Activated T-cell treated with anti-CD3 and anti-CD28 coated beads, Interleukin-2, amount 50 U/mL, for 24 hours (primary cell): ENCODE measurements at regions not wholly inside any gene's neighbourhood (a gene's known extent, or its start where the extent isn't known, plus 50 kb on each side); places are given as distances from the start of the nearest gene placed in this dataset.
A peak's percentile ranks its signal among the peaks of the same experiment; 100 is the strongest.

Experiments used
- DNase-seq: peaks from one replicate; pipeline ENCODE4 v3.0.0-alpha.2; 2020
- H3K27ac Mint-ChIP-seq: 2 replicates; pipeline ENCODE4 v1.8.0; 2020; ENCODE audit warnings: mild to moderate bottlenecking, mixed read lengths
- H3K27me3 Mint-ChIP-seq: 2 replicates; pipeline ENCODE4 v1.8.0; 2020; ENCODE audit warnings: mixed read lengths
- H3K36me3 Mint-ChIP-seq: 2 replicates; pipeline ENCODE4 v1.8.0; 2020; ENCODE audit warnings: low read depth, mixed read lengths
- H3K4me1 Mint-ChIP-seq: 2 replicates; pipeline ENCODE4 v1.8.0; 2020; ENCODE audit warnings: low read depth, mixed read lengths
- H3K4me3 Mint-ChIP-seq: 2 replicates; pipeline ENCODE4 v1.8.0; 2020; ENCODE audit warnings: mild to moderate bottlenecking, moderate library complexity, mixed read lengths
- H3K9me3 Mint-ChIP-seq: 2 replicates; pipeline ENCODE4 v1.8.0; 2020; ENCODE audit warnings: mixed read lengths

GRCh38 chr5:77948476-77948875 is 172.3 kb upstream of the TBCA start:
- Mint-ChIP-seq H3K9me3 (no peaks in the 10 kb centered on the region), H3K4me1 (no peaks in the 10 kb centered on the region), H3K27ac (no peak overlapping the region), H3K4me3 (no peak overlapping the region), H3K27me3 (peaks cover 4% of the 10 kb centered on the region), H3K36me3 (no peaks in the 10 kb centered on the region)
- DNase-seq, result no peak

GRCh38 chr5:77947041-77947428 is 170.9 kb upstream of the TBCA start:
- Mint-ChIP-seq H3K9me3 (no peaks in the 10 kb centered on the region), H3K27ac (no peak overlapping the region), H3K4me3 (no peak overlapping the region), H3K4me1 (no peaks in the 10 kb centered on the region), H3K36me3 (no peaks in the 10 kb centered on the region), H3K27me3 (peaks cover 9% of the 10 kb centered on the region)
- no peak for DNase-seq

- no peaks in the 10 kb centered on the region for H3K4me1 Mint-ChIP-seq
- H3K27ac Mint-ChIP-seq, result no peak overlapping the region
- H3K27me3 Mint-ChIP-seq, result peaks cover 11% of the 10 kb centered on the region
- H3K9me3 Mint-ChIP-seq, result no peaks in the 10 kb centered on the region
- H3K4me3 Mint-ChIP-seq, result no peak overlapping the region
- no peak for DNase-seq
- no peaks in the 10 kb centered on the region for H3K36me3 Mint-ChIP-seq
These were observed 170.4 kb upstream of the TBCA start for GRCh38 chr5:77946381-77947040.

- no peak for DNase-seq
- no peak overlapping the region for H3K27ac Mint-ChIP-seq
- H3K4me3 Mint-ChIP-seq, result no peak overlapping the region
- H3K27me3 Mint-ChIP-seq, result peaks cover 15% of the 10 kb centered on the region
- H3K36me3 Mint-ChIP-seq, result no peaks in the 10 kb centered on the region
- no peaks in the 10 kb centered on the region for H3K4me1 Mint-ChIP-seq
- H3K9me3 Mint-ChIP-seq, result no peaks in the 10 kb centered on the region
These were observed 169.7 kb upstream of the TBCA start for GRCh38 chr5:77945874-77946273.

GRCh38 chr5:77944757-77945340 is 168.7 kb upstream of the TBCA start:
- H3K4me3 Mint-ChIP-seq, result no peak overlapping the region
- peaks cover 17% of the 10 kb centered on the region for H3K27me3 Mint-ChIP-seq
- H3K27ac Mint-ChIP-seq, result no peak overlapping the region
- no peak for DNase-seq
- H3K36me3 Mint-ChIP-seq, result no peaks in the 10 kb centered on the region
- H3K9me3 Mint-ChIP-seq, result peaks cover 2% of the 10 kb centered on the region
- no peaks in the 10 kb centered on the region for H3K4me1 Mint-ChIP-seq

- Mint-ChIP-seq H3K4me3 (no peak overlapping the region), H3K36me3 (no peaks in the 10 kb centered on the region), H3K4me1 (no peaks in the 10 kb centered on the region), H3K27ac (no peak overlapping the region), H3K9me3 (peaks cover 2% of the 10 kb centered on the region), H3K27me3 (peaks cover 21% of the 10 kb centered on the region)
- no peak for DNase-seq
These were observed 167.7 kb upstream of the TBCA start for GRCh38 chr5:77943851-77944250.

- peaks cover 31% of the 10 kb centered on the region for H3K27me3 Mint-ChIP-seq
- no peak for DNase-seq
- no peaks in the 10 kb centered on the region for H3K36me3 Mint-ChIP-seq
- H3K4me1 Mint-ChIP-seq, result peaks cover 4% of the 10 kb centered on the region
- no peak overlapping the region for H3K27ac Mint-ChIP-seq
- peaks cover 2% of the 10 kb centered on the region for H3K9me3 Mint-ChIP-seq
- H3K4me3 Mint-ChIP-seq, result no peak overlapping the region
These were observed 166.6 kb upstream of the TBCA start for GRCh38 chr5:77942578-77943239.

GRCh38 chr5:77937015-77937908 is 161.1 kb upstream of the TBCA start:
- DNase-seq, result no peak
- no peak overlapping the region for H3K27ac Mint-ChIP-seq
- no peaks in the 10 kb centered on the region for H3K36me3 Mint-ChIP-seq
- no peak overlapping the region for H3K4me3 Mint-ChIP-seq
- peaks cover 21% of the 10 kb centered on the region for H3K4me1 Mint-ChIP-seq
- peaks cover 2% of the 10 kb centered on the region for H3K9me3 Mint-ChIP-seq
- H3K27me3 Mint-ChIP-seq, result peaks cover 28% of the 10 kb centered on the region

GRCh38 chr5:77936365-77936693 is 160.2 kb upstream of the TBCA start:
- H3K27me3 Mint-ChIP-seq, result peaks cover 26% of the 10 kb centered on the region
- H3K9me3 Mint-ChIP-seq, result peaks cover 2% of the 10 kb centered on the region

GRCh38 chr5:77935506-77936364 is 159.6 kb upstream of the TBCA start:
- no peak for DNase-seq
- Mint-ChIP-seq H3K36me3 (no peaks in the 10 kb centered on the region), H3K4me1 (peaks cover 21% of the 10 kb centered on the region), H3K27me3 (peaks cover 22% of the 10 kb centered on the region), H3K9me3 (peaks cover 2% of the 10 kb centered on the region), H3K27ac (peak overlapping the region; percentile 4), H3K4me3 (no peak overlapping the region)

More at GRCh38 chr5:77936365-77936693, 160.2 kb upstream of the TBCA start:
- Mint-ChIP-seq H3K27ac (peak overlapping the region; percentile 4), H3K36me3 (no peaks in the 10 kb centered on the region), H3K4me1 (peaks cover 21% of the 10 kb centered on the region), H3K4me3 (no peak overlapping the region)
- DNase-seq, result no peak

GRCh38 chr5:77928776-77929300 is 152.7 kb upstream of the TBCA start:
- DNase-seq, result no peak
- Mint-ChIP-seq H3K27ac (no peak overlapping the region), H3K4me1 (peaks cover 13% of the 10 kb centered on the region), H3K27me3 (peaks cover 16% of the 10 kb centered on the region), H3K4me3 (no peak overlapping the region), H3K9me3 (peaks cover 5% of the 10 kb centered on the region), H3K36me3 (no peaks in the 10 kb centered on the region)

- Mint-ChIP-seq H3K27ac (no peak overlapping the region), H3K4me3 (no peak overlapping the region), H3K27me3 (peaks cover 15% of the 10 kb centered on the region)
These were observed 150.2 kb upstream of the TBCA start for GRCh38 chr5:77926337-77926736.

GRCh38 chr5:77925503-77925902 is 149.4 kb upstream of the TBCA start:
- Mint-ChIP-seq H3K27ac (peak overlapping the region; percentile 42), H3K27me3 (peaks cover 15% of the 10 kb centered on the region), H3K4me3 (peak overlapping the region; percentile 36), H3K36me3 (no peaks in the 10 kb centered on the region), H3K9me3 (peaks cover 5% of the 10 kb centered on the region), H3K4me1 (peaks cover 13% of the 10 kb centered on the region)
- no peak for DNase-seq

More at GRCh38 chr5:77926337-77926736, 150.2 kb upstream of the TBCA start:
- Mint-ChIP-seq H3K4me1 (peaks cover 13% of the 10 kb centered on the region), H3K9me3 (peaks cover 5% of the 10 kb centered on the region), H3K36me3 (no peaks in the 10 kb centered on the region)
- no peak for DNase-seq

GRCh38 chr5:77924081-77924480 is 147.9 kb upstream of the TBCA start:
- no peak overlapping the region for H3K27ac Mint-ChIP-seq
- H3K27me3 Mint-ChIP-seq, result peaks cover 9% of the 10 kb centered on the region
- no peaks in the 10 kb centered on the region for H3K36me3 Mint-ChIP-seq
- no peak overlapping the region for H3K4me3 Mint-ChIP-seq
- DNase-seq, result no peak
- H3K9me3 Mint-ChIP-seq, result peaks cover 5% of the 10 kb centered on the region
- H3K4me1 Mint-ChIP-seq, result peaks cover 13% of the 10 kb centered on the region
